ENCODE measurements at regions not wholly inside any gene's neighbourhood (a gene's known extent, or its start where the extent isn't known, plus 50 kb on each side); places are given as distances from the start of the nearest gene placed in this dataset.
"Not testable (repeated sequence)": the region's sequence is repeated elsewhere in the genome, so short reads cannot be mapped to it uniquely, and the experiment has no call there.

- no peak for DNase-seq (ENCODE audit: low read depth in 2 of 2)
Observed at GRCh38 chr4:95898226-95898625, 58.3 kb downstream of the PDHA2 start.

- DNase-seq (ENCODE audit: low read depth in 2 of 2) = no peak
Observed at GRCh38 chr4:95909211-95909610, 69.3 kb downstream of the PDHA2 start.

GRCh38 chr4:95910749-95911148 is 70.9 kb downstream of the PDHA2 start:
- DNase-seq (ENCODE audit: low read depth in 2 of 2) = no peak

- DNase-seq (ENCODE audit: low read depth in 2 of 2) = no peak
Observed at GRCh38 chr4:95921470-95921869, 81.6 kb downstream of the PDHA2 start.

- no peak for DNase-seq (ENCODE audit: low read depth in 2 of 2)
Observed at GRCh38 chr4:95929448-95930064, 89.7 kb downstream of the PDHA2 start.

- DNase-seq (ENCODE audit: low read depth in 2 of 2) = no peak
Observed at GRCh38 chr4:95939141-95939540, 99.2 kb downstream of the PDHA2 start.

- no peak for DNase-seq (ENCODE audit: low read depth in 2 of 2)
Observed at GRCh38 chr4:95949136-95949765, 109.4 kb downstream of the PDHA2 start.

- no peak for DNase-seq (ENCODE audit: low read depth in 2 of 2)
Observed at GRCh38 chr4:95949808-95950207, 109.9 kb downstream of the PDHA2 start.

GRCh38 chr4:95952538-95952937 is 112.6 kb downstream of the PDHA2 start:
- DNase-seq (ENCODE audit: low read depth in 2 of 2) = not testable (repeated sequence)

- DNase-seq (ENCODE audit: low read depth in 2 of 2) = no peak
Observed at GRCh38 chr4:95956094-95956493, 116.2 kb downstream of the PDHA2 start.

GRCh38 chr4:95957054-95957453 is 117.2 kb downstream of the PDHA2 start:
- DNase-seq (ENCODE audit: low read depth in 2 of 2) = no peak

GRCh38 chr4:95957759-95958158 is 117.9 kb downstream of the PDHA2 start:
- DNase-seq (ENCODE audit: low read depth in 2 of 2) = no peak

- DNase-seq (ENCODE audit: low read depth in 2 of 2) = no peak
Observed at GRCh38 chr4:95959182-95959581, 119.3 kb downstream of the PDHA2 start.

- DNase-seq (ENCODE audit: low read depth in 2 of 2) = no peak
Observed at GRCh38 chr4:95959633-95960032, 119.7 kb downstream of the PDHA2 start.

GRCh38 chr4:95963456-95963855 is 123.6 kb downstream of the PDHA2 start:
- no peak for DNase-seq (ENCODE audit: low read depth in 2 of 2)

GRCh38 chr4:95979961-95980876 is 140.3 kb downstream of the PDHA2 start:
- no peak for DNase-seq (ENCODE audit: low read depth in 2 of 2)

GRCh38 chr4:95980877-95981360 is 141.0 kb downstream of the PDHA2 start:
- DNase-seq (ENCODE audit: low read depth in 2 of 2) = no peak

- DNase-seq (ENCODE audit: low read depth in 2 of 2) = no peak
Observed at GRCh38 chr4:95981591-95981990, 141.7 kb downstream of the PDHA2 start.

GRCh38 chr4:95982516-95982915 is 142.6 kb downstream of the PDHA2 start:
- no peak for DNase-seq (ENCODE audit: low read depth in 2 of 2)

- DNase-seq (ENCODE audit: low read depth in 2 of 2) = no peak
Observed at GRCh38 chr4:95984081-95984480, 144.2 kb downstream of the PDHA2 start.

GRCh38 chr4:95985051-95985450 is 145.2 kb downstream of the PDHA2 start:
- DNase-seq (ENCODE audit: low read depth in 2 of 2) = no peak

- DNase-seq (ENCODE audit: low read depth in 2 of 2) = no peak
Observed at GRCh38 chr4:95985791-95986550, 146.1 kb downstream of the PDHA2 start.
